HS-27A (cell line): ENCODE measurements at regions not wholly inside any gene's neighbourhood (a gene's known extent, or its start where the extent isn't known, plus 50 kb on each side); places are given as distances from the start of the nearest gene placed in this dataset.

ENCODE experiments used
- DNase-seq: peaks from one replicate; pipeline ENCODE4 v3.0.0-alpha.2; 2012; ENCODE audit warnings: low read depth, missing footprints

DNA sequence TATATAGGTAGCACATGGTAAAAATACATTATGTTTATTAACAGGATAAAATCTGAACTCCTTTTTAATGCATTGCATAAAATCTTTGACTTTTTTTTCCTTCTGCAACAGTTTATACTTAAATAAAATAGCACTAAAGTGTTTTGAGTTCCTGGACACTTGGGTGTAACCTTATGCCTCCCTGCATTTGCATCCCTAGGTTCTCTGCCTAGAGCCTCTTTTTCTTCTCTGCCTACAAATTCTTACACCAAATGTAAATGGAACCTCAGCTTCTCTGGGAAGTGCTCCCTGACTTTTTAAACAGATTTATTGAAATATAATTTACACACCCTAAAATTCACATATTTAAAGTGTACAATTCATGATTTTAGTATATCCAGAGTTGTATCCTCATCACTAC lies 1017.6 kb downstream of the CNTNAP5 start:
- no peak for DNase-seq

DNA sequence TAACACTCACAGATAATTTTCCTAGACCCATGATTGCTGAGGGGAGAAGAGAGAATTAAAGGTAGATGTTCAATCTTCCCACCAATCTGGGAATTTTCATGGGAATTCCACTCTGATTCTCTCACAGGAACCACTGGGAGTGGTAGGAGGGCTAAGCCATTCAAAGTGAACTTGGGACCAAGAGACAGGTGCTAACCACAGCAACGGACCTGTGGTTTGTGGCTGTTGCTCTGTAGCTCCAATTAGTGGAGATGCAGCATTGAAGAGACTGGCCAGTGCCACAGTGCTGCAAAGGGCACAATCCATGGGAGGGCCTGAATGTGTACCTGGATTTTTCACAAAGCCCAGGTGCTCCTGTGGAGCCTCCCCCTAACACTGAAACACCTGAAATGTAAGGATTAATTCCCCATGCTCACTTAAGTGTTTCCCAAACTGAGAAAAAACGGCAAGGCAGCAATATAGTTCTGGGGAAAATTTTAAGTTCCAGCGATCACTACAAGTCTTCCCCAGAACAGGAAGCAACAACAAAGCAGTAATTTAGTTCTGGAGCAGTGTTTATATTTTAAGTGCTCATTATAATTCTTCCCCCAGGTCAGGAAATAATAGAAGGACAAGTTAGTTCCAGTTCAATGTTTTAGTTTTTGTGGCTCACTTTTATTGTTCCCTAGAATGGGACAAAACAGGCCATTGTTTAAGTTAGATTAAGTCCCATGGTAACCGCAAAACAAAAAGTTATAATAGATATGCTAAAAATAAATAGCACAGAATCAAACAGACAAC lies 1045.8 kb downstream of the CNTNAP5 start:
- DNase-seq = no peak

DNA sequence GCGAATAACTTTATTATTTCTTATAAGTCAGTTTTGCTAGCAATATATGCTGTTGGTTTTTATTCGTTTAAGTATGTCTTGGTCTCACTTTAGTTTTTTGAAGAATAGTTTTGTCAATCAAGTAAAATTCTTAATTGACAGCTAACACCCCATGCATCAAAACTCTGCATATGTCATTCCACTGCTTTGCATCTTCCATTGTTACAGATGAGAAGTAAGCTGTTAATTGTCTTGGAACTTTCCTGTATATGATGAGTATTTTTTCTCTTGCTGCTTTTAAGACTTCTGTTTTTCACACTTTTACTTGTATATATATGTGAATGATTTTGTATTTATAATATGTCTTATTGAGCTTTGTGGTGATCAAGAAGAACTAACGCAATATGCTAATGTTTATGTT lies 1048.4 kb downstream of the CNTNAP5 start:
- no peak for DNase-seq

DNA sequence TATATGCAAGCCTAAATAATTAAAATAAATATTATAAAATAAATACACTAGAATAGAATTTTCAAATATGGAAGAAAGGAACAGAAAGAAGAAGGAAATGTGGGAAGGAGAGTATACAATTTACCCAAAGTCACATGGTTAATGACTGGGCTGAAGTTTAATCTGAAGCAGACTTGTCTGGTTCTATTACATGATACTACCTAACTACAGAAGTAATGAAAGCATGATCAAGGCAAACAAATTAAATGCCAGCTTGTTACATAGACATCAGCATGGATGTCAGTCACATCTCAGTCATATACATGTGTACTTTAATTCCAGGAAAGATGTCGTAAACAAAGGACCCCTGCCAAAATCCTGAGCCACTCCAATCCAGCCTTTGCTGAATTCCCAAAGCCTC lies 1060.8 kb downstream of the CNTNAP5 start:
- no peak for DNase-seq

DNA sequence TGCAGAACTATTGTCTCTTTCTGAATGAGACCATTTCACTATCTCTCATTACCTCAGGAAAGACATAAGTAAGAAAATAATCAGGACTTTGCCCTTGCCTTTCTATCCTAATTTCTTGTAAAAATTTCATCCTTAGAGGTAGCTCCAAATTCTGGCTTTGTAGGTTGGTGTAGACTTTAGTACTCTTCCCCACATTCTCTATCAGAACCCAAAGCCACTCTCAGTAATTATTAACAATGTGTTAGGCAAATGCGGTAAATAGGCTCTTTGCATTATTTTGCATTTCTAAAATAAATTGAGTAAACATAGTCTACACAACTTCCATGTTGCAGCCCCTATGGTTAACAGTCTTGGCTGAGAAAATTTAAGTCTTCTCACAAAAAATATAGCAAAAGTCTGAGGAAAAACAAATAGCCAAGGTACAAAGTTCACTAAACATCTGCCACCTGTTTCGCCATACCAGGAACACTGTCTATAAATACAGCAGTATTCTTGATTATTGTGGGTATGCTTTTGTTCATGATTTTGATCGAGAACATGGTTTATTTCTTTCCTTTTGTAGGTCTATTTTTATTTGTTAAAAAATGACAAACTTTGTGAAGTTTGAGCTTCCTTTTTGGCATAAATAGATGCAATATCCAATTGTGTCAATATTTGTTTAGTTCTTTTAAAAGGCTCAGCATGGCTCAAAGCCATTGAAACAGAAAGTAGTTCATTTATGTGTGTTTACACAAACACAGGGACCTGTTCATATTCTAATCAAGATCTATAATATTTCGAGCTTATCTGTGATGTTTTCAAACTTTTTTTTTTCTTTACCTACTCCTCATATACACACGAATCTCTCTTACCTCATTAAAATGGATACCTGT lies 1061.5 kb downstream of the CNTNAP5 start:
- DNase-seq = no peak

DNA sequence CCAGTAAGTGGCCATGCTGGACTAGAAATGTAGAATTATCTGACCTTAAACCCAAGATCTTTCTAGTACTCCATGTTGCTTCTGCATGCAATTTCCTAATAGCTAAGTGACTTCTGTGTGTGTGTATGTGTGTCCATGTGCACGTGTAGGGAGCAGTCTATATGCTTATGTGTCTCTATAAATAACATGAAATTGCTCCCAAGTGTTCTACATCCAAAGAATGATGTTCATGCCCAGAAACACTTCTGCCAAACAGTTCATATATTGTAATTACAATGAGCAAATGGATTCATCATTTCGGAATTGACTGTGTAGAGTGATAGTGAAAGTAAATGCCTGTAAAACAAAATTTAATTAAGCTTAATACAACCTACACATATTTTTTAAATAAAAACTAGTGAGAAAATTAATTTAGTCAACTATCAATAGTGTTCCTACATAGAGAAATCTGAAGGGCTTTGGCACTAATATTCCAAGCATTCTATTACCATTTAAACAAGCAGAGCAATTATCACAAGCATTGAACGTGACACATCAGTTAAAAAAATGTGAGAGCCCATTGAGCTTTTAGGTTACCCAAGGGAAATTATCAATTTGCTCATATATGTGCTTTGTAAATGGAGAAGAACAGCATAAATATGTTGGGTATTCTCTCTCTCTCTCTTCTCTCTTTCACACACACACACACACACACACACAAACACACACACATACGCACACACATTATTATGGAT lies 1067.4 kb downstream of the CNTNAP5 start:
- no peak for DNase-seq

DNA sequence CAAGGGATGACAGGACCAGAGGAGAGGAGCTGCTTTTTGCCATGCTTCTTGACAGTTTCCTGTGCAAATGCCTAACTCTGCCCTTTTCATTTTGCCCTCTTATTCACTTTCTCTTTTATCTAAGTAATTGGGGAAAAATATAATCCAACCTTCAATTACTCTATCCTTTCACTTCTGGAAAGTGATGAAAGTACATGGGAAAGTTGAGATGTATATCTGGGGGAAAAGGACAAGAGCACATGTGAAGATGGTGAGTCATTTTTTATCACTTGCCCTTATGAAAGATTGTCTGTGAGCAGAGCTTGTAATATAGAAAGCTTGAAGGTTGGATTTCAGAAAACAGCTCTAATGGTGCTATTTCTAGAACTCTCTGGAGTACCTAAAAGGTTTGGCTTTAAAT lies 1070.7 kb downstream of the CNTNAP5 start:
- no peak for DNase-seq

DNA sequence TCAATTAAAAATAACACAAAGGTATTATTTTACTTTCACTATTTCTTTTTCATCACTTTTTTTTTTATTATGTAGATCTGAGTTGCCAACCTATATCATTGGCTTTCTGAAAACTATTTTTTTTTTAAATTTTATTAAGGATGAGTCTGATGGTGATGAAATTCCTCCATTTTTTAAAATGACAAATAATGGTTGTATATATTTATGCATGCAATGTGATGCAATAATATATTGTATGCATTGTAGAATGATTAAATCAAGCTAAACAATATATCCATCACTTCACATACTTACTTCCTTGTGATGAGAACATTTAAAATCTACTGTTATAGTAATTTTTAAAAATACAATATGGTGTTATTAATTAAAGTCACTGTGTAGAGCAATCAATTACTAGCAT lies 1081.6 kb downstream of the CNTNAP5 start:
- no peak for DNase-seq

DNA sequence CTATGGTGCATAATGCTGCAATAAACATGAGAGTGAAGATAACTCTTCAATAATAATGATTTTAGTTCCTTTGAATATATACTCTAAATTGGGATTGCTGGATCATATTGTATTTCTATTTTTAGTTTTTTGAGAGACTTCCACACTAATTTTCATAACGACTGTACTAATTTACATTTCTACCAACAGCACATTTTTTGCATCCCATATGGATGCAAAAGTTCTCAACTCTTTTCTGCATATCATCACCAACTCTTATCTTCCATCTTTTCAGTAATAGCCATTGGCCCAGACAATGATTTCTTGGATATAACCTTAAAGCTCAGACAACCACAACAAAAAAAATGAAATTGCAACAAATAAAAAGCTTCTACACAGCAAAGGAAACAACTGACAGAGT lies 1082.4 kb downstream of the CNTNAP5 start:
- DNase-seq = no peak

DNA sequence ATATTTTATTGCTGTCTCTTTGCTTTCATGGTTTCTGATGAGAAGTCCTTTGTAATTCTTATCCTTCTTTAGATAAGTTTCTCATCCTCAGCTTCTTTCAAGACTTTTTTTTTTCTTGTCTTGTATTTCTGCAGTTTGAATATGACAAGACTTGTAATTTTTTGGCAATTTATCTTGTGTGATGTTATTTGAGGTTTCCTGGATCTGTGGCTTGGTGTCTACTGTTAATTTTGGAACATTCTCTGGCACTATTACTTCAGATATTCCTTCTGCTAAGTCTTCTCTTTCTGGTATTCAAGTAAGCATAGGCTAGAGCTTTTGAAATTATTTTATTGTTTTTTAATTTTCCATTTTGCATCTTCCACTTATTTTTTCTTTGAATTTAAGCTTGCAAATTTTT lies 1083.2 kb downstream of the CNTNAP5 start:
- no peak for DNase-seq

DNA sequence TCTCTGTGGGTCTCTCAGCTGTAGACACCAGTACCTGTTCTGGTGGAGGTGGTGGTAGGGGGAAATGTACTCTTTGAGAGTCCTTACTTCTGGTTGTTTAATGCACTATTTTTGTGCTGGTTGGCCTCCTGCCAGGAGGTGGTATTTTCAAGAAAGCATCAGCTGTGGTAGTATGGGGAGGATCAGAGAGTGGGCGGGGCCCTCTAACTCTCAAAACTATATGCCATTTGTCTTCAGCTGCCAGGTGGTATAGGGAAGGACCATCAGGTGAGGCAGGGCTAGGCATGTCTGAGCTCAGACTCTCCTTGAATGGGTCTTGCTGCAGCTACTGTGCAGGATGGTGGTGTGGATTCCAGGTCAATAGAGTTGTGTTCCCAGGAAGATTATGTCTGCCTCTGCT lies 1100.8 kb downstream of the CNTNAP5 start:
- no peak for DNase-seq

DNA sequence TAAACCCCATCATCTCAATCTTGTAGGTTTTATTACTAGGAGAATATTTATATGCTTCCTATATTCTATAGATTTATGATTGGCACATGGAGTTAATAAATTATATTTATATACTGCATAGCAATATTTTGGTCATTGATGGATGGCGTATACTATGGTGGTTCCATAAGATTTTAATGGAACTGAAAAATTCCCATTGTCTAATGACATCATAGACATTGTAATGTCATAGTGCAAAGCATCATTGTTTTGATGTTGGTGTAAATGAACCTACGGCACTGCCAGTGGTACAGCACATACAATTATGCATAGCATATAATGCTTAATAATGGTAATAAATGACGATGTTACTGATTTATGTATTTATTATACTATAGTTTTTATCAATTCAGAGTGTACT lies 1135.9 kb downstream of the CNTNAP5 start:
- no peak for DNase-seq

DNA sequence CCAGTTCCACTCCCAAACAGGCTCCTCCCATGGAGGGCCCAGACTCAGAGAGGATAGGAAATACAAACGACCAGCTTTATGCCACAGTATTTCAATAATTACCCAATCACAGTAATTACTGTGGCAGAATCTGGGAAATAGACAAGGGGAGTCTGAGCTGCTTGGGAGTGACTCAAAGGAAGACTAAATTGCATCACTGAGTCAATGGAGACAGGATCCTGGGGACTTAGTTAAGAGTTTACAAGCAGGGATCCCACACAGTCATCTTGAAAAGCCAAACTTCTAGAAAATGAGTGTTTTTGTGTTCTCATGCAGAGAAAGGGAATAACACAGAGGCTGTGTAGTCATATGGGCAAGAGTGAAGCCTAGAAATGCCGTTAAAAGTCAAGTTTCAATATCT lies 1142.1 kb downstream of the CNTNAP5 start:
- no peak for DNase-seq

DNA sequence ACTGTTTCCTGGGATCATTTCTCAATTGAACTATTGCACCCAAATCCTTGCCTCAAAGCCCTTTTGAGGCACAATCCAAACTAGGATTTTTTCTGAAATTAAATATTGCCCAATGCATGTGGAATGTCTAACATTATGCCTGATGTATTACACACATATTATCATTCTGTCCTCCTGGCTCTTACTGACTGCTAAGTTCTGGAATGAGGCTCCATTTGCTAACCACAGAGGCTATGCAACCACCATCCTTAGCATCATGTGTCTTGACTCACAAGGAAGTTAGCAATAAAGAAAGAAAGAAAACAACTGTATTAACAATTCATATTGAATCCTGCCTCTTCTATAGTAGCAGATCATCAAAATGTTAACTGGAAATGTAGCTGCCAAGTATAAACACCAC lies 1142.7 kb downstream of the CNTNAP5 start:
- DNase-seq = no peak

DNA sequence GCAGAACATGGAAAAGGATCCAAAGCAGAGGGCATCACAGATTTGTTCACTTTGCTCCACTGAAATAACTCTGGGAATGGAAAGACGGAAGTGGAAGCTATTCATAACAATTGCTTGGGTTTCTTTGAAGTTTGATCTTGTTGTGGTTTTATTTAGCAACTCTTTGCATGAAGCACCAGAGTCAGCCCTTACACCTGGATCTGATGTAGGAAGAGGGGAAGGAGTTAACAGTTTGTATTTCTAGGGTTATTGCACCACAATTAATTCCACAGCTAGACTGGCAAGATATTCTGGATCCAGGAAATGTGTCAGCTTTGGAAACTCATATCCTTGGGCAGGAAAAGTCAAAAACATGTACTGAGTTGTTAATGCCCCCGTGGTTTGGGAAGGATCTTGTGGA lies 1143.4 kb downstream of the CNTNAP5 start:
- no peak for DNase-seq

DNA sequence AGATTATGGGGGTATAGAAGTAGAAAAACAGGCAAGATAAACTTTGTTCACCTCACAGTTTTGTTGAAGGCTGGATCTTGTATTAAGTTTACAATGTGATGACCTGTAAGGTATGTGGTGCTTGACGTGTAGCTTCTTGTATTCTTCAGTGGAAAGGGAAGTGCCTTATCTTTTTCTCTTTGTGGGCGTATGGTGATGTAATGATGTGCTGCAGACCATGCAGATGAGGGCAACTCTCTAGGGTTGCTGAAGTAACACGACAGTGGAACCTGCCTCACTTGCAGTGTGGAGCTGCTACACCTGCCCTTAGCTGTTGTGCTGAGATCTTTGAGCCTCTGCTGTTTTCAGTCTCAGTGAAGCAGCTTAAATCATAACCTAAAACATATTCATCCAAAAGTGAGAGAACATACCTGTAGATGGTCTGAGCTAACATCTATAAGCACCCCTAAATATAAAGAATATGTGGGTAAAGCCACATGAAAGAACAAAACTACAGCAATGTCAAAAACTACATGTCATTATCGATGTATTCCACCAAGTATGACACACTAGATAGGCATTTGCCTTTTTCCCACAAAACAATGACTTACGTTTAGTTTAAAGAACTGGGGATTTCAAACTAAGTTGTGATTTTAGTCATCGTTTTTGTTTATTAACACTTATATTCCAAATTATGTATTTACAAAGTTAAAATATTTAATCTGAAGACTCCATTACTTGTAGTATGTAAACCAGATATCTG lies 1144.1 kb downstream of the CNTNAP5 start:
- no peak for DNase-seq

DNA sequence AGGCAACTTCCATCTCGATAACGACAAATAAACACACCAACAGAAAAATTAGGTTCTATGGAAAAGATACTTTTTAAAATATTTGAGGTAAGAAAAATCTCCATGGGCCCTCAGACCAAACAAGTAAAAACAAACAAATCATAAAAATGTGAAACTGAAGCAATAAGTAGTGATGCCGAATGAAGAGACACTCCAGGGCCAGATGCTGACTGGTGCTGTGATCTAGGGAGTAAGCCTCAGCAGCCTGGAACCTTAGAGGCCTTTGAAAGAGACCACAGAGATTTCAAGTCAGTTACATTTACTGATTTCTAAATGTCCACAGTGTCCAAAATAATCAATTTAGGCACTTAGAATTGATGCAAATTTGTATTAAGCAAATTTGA lies 1144.7 kb downstream of the CNTNAP5 start:
- no peak for DNase-seq

DNA sequence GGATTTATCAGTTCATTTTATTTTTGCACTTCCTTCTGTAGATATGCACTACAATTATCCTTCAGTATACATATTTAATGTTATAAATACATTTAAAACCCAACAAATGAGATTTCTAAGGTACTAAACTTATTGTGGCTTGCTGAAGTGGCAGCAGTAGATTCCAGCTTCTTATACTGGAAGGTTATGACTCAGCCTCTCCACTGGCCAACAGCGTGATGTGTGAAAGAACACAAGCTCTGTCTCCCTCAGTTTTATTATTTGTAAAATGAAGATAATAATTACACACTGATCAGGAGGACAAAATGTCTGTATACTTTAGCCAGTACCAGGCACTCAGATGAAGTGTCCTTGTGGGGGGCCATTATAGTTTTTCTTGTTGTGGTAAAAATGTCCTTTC lies 1147.1 kb downstream of the CNTNAP5 start:
- no peak for DNase-seq

DNA sequence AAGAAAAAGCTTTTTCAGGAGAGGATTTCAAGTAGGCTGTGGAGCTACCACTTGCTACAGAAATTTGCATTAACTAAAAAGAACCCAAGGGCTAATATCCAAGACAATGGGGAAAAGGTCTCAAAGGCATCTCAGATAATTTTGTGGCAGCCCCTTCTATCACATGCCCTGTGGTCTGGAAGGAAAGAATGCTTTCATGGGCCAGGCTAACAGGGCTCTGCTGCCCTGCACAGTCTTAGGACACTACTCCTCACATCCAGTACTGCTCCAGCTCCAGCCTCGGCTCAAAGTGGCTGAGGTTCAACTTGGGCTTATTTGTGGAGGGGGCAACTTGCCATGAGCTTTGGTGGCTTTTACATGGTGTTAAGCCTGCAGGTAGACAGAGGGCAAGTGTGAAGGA lies 1150.3 kb downstream of the CNTNAP5 start:
- no peak for DNase-seq

DNA sequence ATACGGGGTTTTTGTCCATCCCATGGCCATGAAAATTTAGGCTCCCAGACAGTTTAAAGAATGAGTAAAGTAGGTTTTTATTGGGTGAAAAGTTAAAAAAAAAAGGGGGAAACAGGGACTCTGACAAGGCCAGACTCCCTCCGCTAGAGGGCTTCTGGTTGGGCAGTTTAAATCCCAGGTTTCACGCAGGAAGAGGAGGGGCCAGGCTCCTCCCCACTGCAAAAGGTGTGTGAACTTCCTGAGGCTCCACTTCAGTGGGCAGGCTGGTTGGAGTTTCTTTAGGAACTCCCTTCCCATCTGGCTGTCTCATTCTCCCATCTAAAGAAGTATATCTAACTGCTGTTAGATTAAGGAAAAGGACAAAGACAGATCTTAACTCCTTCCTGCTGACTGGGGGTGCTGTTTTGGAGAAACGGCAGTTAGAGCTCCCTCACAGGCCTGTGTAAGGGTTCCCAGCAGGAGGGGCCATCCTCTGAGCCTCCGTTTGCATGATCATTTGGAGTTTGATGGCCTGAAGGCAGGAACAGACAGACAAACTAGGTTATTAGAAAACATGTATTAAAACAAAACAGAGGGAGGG lies 1160.7 kb downstream of the CNTNAP5 start:
- no peak for DNase-seq

DNA sequence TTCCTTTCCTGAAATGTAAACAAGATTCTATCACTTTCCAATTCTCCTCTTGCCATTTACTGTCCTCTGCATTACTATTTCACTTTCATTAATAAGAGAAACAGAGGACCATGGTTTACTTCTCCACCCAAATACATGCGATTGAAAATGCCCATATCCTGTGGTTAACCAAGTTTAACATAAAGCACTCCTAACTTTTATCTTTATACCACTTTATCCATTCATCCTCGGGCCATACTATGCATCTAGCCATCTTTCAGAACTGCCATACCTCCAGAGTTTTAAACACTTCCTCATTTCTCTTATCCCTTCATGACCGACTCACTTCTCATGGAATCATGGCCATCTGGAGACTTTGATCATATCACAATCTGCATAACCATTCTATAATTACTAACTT lies 1182.3 kb downstream of the CNTNAP5 start:
- no peak for DNase-seq

DNA sequence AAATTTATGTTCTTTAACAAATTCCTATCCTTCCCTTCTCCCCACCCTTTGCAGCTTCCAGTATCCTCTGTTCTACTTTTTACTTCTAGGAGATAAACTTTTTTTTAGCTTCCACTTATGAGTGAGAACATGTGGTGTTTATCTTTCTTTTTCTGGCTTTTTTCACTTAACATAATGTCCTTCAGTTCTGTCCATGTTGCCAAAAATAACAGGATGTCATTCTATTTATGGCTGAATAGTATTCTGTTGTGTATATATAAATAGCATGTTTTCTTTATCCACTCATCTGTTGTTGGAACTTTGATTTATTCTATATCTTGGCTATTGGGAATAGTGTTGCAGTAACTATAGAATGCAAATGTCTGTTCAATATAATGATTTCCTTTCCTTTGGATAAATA lies 1191.2 kb downstream of the CNTNAP5 start:
- no peak for DNase-seq
